HG02610 (cell line): ENCODE measurements at regions not wholly inside any gene's neighbourhood (a gene's known extent, or its start where the extent isn't known, plus 50 kb on each side); places are given as distances from the start of the nearest gene placed in this dataset.
A peak's percentile ranks its signal among the peaks of the same experiment; 100 is the strongest.

Source experiments
- ATAC-seq: cut with Tn5 transposase; IDR thresholded peaks from one replicate; pipeline ENCODE4 v1.9.1; 2021; ENCODE audit warnings: mild to moderate bottlenecking, moderate library complexity; ENCODE audit not compliant: unreplicated experiment

- ATAC-seq = no peak
Observed at GRCh38 chr6:104229057-104229456, 630.7 kb downstream of the HACE1 start.

DNA sequence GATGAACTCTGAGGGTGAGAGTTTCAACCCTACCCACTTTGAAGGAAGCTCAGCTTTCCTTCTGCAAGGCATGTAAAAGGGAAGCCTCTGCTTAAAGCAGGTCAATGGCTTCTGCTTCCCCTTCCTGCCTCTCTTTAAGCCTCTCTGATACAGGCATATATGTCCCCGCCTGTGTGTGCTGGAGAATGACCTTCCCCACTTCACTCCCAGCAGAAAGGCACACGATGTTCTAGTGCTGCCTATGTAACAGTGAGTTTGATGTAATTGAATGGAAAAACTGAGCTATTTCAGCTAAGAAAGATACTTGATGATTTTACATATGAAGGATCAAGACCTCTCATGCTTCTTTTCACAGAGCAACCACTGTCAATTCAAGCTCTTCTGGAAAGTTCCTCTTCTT, 632.2 kb downstream of the HACE1 start:
- no peak for ATAC-seq

DNA sequence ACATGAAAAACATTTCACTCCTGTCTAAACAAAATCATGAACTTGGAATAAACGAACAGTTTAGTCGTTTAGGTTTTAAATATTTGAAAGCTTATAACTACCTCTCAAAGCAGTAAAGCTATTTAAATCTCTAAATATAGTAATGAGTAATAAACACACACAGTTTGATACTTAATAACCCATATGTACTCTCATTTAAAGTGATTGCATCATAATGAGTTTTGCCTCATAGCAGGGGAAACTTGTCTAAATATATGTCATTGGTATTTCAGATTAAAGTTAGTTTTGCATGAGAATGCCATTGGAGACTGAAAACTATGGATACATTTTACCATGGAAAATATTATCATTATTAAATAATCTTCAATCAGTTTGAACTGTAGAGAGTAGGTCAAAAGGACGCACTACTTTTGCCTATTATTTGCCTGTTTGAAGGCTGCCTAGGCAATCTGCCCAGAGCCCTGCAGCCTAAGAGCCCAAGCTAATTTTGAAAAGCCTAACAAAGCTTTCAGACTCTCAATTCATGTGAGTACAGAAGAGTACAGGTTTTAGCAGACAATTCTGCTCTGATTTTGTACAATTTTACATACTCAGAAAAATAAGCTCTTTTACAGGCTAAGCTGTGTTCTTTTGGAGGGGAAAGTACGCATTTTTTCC, 632.8 kb downstream of the HACE1 start:
- no peak for ATAC-seq

- no peak for ATAC-seq
Observed at GRCh38 chr6:104218116-104218515, 641.6 kb downstream of the HACE1 start.

DNA sequence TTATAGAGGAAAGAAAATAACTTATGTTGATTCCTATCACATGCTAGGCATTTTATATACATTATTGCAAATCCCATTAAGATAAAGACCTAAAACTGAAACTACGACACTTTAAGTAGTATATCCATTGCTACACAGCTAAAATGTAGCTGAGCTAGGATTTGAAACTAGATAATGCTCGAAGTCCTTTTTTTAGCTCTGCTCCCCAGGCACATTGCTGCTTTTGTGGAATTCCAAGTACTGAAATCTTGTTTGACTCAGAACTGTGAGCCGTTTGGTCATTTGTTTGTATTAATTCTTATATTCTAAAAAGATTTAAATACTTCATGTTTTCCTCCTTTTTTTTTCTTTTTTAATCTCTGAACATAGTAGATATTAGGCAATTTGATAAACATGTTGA, 644.8 kb downstream of the HACE1 start:
- no peak for ATAC-seq

DNA sequence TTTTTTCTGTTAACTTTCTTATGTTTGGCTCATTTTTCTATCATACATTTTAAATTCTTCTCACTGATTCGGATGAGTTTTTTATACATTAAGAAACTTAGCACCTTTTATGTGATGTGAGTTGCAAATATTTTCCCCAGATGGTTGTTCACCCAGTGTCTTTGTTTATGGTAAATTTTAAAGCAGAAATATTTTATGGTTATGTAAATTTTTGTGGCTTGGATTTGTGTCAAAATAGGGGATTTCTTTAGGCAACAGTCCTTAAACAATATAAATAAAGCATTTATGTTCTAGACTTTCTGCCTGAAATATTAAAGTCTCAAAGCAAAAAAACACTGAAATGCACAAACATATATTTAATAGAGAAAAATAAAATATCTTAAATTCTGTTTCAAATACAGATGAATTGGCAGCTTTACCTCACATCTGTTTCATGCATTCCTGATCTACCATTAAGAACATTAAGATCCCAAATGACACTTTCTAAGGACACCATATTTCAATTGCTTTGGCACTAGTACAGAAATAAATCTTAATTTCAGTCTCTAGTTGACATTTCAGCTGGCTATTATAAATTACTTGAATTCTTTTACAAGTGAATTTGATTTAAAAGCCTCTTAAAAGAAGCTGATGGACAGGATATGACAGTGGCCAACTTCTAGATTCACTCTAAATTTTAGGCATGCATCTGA, 646.6 kb downstream of the HACE1 start:
- ATAC-seq = no peak

DNA sequence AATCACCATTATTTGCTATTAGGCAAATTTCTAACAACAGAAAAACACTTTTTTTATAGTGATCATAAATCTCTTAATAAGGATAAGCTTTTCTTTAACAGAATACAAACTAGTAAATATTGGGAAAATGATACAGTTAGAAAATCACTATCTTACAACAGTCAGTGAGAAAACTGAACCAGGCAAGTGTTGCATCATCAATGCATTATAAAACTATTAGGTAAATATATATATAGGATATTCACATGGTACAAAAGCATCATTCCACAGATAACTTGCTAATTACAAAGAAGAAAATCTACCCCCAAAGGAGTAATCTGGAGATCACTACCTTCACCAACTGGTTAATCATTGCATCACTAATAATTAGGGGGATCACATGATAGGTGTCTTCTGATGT, 652.1 kb downstream of the HACE1 start:
- no peak for ATAC-seq

DNA sequence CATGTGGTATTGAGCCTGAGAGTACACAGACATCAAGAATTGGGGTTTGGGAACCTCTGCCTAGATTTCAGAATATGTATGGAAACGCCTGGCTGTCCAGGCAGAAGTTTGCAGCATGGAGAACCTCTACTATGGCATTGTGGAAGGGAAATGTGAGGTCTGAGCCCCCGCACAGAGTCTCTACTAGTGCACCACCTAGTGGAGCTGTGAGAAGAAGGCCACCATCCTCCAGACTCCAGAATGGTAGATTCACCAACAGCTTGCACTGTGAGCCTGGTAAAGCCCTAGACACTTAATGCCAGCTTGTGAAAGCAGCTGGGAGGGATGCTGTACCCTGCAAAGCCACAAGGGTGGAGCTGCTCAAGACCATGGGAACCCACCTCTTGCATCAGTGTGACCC, 658.2 kb downstream of the HACE1 start:
- ATAC-seq = no peak

DNA sequence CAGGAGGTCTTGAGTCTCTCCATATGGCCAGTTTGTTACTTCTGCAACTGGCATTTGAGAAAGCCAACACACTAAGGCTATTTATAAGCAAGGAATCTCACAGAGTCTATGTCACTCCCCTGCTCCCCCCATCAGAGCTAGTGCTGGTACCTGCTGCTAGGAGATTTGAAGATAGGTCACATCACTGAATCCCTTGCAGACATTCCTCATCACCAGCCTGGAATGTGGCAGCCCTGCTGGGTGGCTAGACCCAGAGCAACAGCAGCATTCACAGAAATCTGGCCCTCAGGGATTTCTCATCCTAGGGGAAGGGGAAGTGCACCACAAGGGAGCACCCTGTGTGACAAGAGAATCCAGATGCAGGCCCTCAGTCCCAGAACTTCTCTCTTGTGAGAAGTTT, 672.1 kb downstream of the HACE1 start:
- no peak for ATAC-seq

DNA sequence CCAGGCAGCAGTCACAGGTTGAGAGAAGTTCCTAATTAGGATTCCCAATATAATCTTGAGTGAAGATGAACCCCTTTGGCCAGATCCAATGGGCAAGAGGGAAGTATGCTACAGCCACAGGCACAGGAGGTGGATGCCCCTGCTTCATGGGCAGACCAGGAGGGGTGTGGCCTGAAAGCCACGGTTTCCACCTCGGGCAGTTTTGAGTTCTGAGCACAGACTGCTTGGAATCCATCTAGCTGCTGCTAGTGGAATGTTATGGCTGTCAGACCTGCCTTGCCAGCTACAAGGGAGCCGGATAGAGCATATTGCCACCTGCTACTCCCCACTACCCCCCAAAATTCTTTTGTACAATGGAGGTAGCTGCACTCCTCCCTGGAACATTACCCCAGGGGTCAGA, 672.9 kb downstream of the HACE1 start:
- no peak for ATAC-seq

GRCh38 chr6:104183816-104184435, 675.8 kb downstream of the HACE1 start:
- ATAC-seq = no peak

DNA sequence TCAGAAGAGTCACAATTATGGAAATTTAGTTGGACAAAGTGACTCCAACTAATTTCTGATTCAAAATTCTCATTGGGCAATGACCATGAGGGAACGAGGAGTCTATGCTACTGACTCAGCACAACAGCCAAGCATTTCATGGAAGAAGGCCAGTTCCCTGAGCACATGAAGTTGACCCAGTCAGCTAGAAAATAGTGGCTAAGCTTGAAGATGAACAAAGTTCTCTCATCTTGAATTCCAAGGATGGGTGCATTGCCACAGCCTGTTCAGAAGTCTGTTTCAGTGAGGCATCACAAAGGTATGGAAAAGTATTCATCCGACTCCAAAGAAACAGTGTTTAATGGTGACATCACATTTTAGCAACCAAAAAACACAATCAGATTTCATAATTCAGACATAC, 676.9 kb downstream of the HACE1 start:
- ATAC-seq = no peak

DNA sequence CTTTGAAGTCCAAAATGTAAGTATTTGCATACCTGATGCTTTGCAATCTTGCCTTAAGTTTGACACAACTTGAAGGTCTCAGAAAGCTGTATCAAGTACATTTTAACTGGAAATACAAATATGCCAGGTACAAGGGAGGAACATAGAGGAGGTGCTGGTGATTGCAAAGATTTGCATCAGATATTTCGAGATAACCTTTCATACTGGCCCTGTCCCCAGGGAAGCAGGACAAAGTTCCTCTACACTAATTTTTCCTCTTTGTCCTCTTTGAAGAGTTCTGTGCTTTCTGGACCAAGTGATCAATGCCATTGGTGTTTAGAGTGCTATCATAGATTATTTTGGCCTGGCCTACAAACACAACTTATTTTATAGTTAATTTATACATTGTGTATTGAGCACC, 686.1 kb downstream of the HACE1 start:
- ATAC-seq = no peak

- no peak for ATAC-seq
Observed at GRCh38 chr6:104170401-104170800, 689.3 kb downstream of the HACE1 start.

DNA sequence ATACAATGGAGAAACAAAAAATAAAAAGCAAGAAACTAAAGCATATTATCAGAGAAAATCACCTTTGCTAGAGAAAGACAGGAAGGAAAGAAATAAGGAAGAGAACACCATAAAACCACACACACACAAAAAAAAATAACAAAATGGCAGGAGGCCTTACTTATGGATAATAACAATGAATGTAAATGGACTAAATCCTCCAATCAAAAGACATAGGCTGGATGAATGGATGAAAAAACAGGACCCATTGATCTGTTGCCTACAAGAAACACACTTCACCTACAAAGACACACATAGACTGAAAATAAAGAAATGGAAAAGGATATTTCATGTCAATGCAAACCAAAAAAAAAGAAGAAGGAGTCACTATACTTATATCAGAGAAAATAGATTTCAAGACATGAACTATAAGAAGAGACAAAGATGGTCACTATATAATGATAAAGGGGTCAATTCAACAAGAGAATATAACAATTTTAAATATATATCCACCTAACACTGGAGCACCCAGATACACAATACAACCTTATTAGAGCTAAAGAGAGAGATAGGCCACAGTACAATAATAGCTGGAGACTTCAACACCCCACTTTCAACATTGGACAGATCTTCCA, 693.6 kb downstream of the HACE1 start:
- no peak for ATAC-seq

- ATAC-seq = no peak
Observed at GRCh38 chr6:104162036-104162669, 697.6 kb downstream of the HACE1 start.

DNA sequence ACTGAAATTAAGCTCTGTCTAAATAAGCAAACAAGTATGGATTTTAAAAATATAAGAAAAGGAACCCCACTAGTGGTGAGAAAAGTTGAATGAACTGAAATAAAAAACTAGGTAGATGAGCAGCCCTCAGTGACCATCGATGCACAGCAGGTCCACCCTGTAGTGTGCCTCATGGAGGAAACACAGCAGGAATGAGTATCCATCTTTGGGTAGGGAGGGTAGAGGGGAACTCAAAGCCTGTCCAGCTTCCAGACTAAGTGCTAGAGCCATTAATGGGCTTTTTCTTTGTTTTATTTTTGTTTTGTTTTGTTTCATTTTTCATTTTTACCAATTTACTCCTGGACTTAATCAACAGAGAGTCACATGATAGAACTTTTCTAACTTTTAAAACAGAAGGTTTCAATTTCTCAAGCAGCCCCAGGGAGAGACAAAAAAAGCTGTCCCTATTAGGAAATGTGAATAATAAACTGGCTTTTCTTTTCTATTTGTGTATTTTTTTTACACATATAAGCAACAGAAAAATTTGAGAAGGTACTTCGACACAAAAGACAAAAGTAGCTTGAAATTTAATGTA, 700.6 kb downstream of the HACE1 start:
- peak; percentile 45 for ATAC-seq

DNA sequence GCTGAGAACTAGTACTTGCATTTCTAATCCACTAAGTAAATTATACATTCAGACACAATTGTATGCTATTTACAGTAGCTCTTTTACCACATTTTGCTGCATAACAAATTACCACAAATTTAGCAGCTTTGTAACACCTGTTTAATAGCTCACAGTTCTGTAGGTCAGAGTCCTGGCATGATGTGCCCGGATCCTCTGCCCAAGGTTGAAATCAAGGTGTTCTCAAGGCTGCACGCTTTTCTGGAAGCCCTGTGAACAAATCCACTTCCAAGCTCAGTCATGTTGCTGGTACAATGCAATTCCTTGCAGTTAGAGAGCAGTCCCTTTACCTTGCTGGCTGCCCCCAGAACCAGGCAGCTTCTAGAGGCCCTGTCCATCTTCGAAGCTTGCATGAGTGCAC, 716.0 kb downstream of the HACE1 start:
- ATAC-seq = no peak

GRCh38 chr6:104134876-104135275, 724.8 kb downstream of the HACE1 start:
- ATAC-seq = no peak

DNA sequence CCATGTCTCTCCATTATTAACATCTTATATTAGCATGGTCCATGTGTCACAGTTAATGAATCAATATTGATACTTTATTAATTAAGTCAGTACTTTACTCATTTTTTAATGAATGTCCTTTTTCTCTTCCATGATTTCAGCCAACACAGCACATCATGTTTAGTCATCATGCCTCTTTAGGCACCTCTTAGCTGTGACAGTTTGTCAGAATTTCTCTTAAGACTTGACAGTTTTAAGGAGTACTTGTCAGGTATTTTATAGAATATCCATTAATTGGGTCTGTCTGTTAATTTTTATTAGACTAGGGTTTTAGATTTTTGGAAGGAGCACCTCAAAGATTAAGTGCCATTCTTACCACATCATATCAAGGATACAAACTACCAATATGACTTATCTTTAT, 729.4 kb downstream of the HACE1 start:
- ATAC-seq = no peak

- no peak for ATAC-seq
Observed at GRCh38 chr6:104126315-104127005, 733.3 kb downstream of the HACE1 start.
